ENCODE measurements at regions not wholly inside any gene's neighbourhood (a gene's known extent, or its start where the extent isn't known, plus 50 kb on each side); places are given as distances from the start of the nearest gene placed in this dataset.

DNA sequence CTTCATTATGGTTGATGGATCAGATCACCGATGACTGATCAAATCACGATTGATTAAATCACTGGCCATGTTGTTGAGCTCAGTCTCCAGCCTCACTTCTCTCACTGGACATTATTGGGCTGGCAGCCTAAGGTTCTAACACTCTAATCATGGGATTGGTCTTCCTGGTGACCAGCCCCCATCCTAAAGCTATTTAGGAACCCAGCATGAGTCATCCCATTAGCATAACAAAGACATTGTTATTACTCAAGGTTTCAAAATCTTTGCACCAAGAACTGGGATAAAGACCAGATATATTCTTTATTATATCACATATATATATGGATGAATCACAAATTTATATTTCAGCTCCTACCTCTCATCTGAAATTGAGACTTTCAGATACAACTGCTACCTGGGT is 272.1 kb upstream of the IL12B start:
- DNase-seq, result no peak

DNA sequence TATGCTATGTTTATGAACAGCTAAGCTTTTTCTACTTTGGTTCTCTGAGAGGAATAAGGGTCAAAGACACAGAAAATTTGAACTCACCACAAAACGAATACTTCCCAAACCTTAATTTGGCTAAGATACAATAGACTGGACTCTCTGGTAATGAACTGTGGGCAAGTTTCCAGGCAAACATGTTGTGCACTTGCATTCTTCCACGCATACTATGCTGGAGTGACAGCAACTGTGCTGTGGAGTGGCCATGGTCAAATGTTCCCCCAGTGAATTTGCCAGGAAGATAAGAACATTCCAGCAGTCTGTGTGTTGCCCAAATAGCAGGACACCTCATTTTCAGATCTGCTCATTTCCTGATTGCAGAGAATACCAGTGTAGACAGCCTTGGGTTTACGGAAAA is 275.3 kb upstream of the IL12B start:
- DNase-seq, result no peak

DNA sequence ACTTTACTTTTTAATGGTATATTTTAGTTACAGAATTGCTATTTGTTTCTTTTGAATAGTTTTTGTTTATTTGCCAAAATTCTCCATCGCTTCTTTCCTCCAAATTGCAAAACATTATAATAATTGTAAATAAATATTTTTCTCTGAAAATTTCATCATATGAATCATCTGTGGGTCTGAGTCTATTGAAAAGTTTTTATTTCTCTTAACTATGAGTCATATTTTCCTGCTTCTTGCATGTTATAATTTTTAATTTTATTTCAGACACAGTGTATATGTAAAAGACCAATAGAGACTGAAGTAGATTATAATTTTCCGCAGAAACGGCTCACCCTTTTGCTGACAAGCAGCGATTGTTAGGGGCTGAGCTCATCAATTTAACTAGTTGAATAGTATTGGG is 279.1 kb upstream of the IL12B start:
- no peak for DNase-seq

DNA sequence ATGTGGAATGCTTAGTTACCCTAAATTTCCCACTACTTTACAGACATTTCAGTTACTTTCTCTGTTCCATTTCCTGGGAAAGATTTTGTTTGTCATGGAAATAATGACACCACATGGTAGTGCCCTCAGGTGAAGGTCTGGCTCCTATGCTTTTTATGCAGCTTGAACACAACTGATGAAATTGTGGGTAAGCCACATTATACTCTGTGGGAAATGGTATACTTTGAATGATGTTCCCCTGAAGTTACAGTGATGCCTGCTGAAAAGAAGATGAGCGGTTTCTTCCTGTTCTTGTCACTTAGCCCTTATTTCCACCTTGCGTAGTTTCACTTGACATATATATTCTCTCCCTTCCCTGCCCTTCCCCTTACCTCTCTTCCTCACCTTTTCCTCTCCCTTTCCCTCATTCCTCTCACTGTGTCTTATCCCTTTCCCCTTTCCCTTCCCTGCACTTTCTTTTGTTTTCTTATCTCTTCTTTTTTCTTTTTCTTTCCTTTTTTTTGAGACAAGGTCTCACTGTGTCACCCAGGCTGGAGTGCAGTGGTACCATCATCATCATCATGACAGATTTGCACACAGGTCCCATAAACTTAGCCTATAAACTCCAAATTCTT is 280.8 kb upstream of the IL12B start:
- no peak for DNase-seq

DNA sequence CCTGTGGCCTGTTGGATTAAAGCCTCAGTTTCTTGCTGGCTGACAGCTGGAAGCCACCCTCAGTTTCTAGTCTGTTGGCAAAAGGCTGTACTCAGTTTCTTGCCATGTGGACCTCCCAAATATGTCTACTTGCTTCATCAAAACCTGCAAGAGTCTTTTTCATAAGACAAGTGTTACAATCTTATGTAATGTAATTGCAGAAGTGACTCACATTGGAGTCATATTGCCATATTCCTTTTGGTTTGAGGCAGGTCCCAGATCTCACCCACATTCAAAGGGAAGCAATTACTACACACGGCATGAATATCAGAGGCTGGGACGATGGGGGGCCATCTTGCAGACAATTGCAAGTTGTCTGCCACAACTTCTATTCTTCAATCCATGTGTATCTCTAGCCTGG is 286.7 kb upstream of the IL12B start:
- peak in 1 of 2 donors; percentile 20 for DNase-seq

- peak in 1 of 2 donors; percentile 43 for DNase-seq
Measured at GRCh38 chr5:159619826-159620225, 289.5 kb upstream of the IL12B start.

DNA sequence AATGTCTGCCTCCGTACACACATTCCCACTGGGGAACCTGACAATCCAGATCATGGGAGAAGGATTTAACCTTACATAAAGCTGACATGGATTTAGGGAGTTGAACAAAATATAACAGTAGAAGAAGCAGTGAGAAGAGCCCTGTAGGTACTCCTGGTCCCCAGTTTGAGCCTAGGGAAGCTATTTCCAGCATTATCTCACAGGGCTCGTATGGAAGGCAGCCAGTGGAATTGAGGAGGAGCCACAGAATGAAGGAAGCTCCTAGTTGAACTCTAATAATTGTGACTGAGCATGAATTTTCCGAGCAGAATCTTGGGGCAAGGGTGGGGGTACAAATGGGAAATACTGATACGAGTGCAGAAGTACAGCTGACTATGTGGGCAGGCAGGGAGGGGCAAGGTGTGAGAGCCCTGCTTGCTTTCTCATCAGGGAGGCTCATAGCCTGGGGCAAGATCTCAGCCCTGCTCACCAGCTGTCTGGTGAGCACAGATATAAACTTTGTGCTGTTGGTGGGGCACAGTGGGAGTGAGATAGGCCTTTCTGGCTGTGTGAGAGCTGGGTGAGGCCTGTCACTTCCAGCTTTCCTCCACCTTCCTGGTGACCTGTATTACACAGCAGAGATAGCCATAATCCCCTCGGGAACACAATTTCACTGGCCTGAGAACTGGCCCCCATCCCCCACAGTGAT is 290.7 kb upstream of the IL12B start:
- no peak for DNase-seq

DNA sequence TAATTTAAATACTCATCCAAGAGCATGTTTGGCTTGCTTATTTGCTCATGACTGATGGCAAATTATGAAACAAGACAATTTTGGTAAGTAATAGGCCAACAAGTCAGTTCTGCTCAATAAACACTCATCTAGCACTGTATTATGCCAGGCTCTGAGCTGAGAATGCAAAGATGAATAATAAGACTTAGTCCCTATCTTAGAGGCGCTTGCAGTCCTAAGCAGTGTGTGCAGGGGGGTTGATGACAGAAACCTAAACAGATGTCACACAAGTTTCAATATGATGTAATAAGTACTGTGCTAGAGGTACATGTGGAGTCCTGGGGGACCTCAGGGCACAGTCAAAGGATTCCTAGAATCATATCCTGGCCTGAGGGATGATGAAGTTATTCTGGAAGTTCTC is 287.6 kb upstream of the ADRA1B start:
- no peak for DNase-seq

DNA sequence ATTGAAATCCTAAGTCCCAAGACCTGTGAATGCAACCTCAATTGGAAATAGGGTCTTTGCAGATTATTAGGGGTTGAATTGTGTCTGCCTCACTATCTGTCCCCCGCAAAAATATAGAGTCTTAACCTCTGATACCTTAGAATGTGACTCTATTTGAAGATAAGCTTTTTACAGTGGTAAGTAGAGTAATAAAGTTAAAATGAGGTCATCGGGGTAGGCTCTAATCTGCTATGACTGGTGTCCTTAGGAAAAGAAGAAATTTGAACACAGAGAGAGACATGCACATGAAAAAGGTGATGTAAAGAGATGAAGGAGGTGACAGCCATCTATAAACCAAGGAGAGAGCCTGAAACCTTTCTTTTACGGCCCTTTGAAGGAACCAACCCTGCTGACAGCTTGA is 287.1 kb upstream of the ADRA1B start:
- no peak for DNase-seq

- no peak for DNase-seq
Measured at GRCh38 chr5:159630545-159630944, 285.7 kb upstream of the ADRA1B start.

DNA sequence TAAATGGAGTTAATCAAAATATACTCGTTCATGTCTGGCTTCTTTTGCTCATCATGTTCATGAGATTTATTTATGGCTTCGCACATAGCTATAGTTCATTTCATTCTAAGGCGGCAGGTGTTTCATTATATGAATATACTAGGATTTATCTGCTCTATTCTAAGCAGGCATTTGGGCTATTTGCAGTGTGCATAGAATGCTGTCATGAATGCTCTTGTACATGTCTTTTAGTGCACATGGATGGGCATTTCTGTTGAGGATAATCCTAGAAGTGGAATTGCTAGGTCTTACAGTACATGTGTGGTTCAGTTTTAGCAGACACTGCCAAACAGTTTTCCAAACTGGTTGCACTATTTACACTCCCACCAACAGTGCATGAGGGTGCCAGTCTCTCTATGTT is 285.3 kb upstream of the ADRA1B start:
- DNase-seq, result no peak

DNA sequence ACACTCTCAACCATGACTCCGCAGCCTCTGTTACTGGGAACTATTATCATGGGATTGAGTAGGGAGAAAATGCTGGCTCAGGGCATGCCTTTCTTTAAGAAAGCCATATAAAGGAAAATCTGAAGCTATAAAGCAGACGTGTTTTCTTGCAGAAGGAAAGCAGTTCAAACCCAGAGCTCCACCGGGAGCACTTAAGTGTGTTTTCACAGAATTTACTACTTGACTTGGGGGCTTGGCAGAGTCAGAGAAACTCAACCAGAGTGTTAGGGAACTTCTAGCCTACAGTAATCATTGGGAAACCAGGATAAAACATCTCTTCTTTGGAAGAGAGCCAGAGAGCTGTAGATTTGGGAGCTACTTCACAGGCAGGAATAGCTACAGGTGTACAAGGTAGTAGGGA is 283.4 kb upstream of the ADRA1B start:
- no peak for DNase-seq

- no peak for DNase-seq
Measured at GRCh38 chr5:159638481-159638880, 277.8 kb upstream of the ADRA1B start.

GRCh38 chr5:159638954-159639559 is 277.2 kb upstream of the ADRA1B start:
- DNase-seq, result no peak

GRCh38 chr5:159639590-159639989 is 276.7 kb upstream of the ADRA1B start:
- DNase-seq, result no peak

- DNase-seq, result no peak
Measured at GRCh38 chr5:159640446-159640845, 275.8 kb upstream of the ADRA1B start.

DNA sequence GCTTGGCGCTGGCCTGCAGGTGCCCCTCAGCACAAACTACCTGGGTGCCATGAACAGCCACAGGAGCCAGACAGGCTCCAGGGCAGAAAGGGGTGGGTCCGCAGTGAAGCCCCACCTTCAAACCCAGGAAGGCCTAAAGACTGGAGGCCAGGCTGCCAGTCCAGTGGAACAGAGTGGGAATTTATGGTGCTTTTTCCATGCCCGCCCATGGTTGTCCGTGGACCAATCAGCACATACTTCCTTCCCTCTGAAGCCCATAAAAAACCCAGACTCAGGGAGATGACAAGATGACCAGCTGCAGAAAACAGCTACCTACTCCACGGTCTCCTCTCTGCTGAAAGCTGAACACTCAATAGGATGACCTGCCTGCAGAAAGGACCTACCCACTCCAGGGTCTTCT is 275.4 kb upstream of the ADRA1B start:
- DNase-seq, result no peak

DNA sequence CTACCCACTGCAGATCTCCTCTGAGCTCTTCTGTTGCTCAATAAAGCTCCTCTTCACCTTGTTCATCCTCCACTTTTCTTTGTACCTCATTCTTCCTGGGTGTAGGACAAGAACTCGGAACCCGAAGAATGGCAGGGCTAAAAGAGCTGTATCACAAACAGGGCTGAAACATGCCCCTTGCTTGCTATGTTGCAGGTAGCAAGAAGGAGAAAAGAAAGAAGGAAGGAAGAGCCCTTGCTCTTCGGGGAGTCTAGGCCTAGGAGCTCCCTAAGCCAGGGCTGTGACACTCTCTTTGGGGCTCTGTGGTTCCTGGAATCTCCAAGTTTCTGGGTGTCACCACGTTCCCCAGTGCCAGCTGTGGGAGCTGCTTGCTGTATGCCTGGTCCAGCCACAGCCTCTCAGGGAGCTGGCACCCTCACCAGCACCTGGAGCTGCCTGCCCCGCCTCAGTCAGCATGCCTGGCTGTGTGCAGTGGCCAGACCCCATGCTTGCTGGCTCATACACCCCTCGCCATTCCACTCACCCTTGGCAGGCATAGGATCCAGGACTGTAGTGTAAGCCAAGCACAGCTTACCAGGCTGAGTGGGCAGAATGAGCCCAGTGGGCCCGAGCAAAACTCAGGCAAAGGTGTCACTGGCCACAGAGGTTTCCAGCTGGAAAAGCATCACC is 274.8 kb upstream of the ADRA1B start:
- DNase-seq, result no peak

- no peak for DNase-seq
Measured at GRCh38 chr5:159642379-159642778, 273.9 kb upstream of the ADRA1B start.

GRCh38 chr5:159644053-159644452 is 272.2 kb upstream of the ADRA1B start:
- DNase-seq, result no peak

DNA sequence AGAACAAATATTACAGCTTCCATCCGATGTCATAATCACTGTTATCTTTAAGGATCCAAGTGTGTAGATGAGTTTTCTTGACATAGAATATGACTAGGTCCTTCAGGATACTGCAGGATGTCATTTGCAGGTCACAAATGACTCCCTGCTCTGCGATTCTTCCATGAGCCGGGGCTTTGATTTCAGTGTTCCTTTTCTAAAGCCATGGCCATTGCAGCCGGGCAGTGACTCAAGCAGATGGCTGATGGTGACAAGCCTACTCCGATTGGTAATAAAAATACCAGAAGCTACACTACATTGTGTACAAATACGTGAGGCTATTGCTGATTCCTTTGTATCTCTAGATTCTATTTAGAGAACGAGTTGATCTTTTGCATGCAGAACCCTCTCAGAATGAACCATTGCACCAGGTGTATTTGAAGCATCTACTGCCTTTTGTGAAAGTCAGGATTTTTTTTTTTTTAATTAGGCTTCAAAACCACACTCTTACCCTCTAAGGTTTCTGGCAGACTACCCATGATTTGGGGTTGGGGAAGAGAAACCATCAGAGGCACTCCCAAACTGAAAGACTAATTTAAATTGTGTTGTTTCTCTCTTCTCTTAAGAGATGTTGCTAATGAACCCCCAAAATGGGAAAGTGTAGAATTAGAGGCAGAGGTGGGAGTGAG is 271.0 kb upstream of the ADRA1B start:
- no peak for DNase-seq

- no peak for DNase-seq
Measured at GRCh38 chr5:159650803-159651202, 265.5 kb upstream of the ADRA1B start.

GRCh38 chr5:159655757-159656409 is 260.4 kb upstream of the ADRA1B start:
- no peak for DNase-seq
